GM18907 (cell line): ENCODE measurements at regions not wholly inside any gene's neighbourhood (a gene's known extent, or its start where the extent isn't known, plus 50 kb on each side); places are given as distances from the start of the nearest gene placed in this dataset.

Source experiments
- ATAC-seq: cut with Tn5 transposase; IDR thresholded peaks from one replicate; pipeline ENCODE4 v1.9.1; 2021; ENCODE audit warnings: mild to moderate bottlenecking, moderate library complexity; ENCODE audit not compliant: unreplicated experiment

DNA sequence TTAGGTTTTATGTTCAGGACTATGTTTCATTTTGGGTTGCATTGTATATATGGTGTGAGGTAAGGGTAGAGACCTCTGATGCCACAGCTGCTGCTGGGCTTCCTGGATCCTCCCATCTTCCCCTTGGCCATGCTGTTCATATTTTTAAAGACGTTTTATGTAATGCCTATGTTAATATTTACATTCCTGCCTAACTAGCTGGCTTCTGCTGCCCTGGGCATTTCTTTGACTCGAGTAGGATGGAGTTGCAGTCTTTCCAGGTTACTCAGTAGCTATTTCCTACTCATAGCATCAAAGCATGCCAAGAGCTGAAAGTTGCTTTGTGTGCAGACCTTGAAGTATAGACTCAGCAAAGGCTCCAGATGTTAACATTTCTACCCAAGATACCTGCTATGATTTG, 220.5 kb upstream of the CADM1 start:
- ATAC-seq, result no peak

- no peak for ATAC-seq
Observed at GRCh38 chr11:115722711-115723110, 218.5 kb upstream of the CADM1 start.

GRCh38 chr11:115721296-115721995, 217.2 kb upstream of the CADM1 start:
- no peak for ATAC-seq

- ATAC-seq, result no peak
Observed at GRCh38 chr11:115720602-115721245, 216.5 kb upstream of the CADM1 start.

DNA sequence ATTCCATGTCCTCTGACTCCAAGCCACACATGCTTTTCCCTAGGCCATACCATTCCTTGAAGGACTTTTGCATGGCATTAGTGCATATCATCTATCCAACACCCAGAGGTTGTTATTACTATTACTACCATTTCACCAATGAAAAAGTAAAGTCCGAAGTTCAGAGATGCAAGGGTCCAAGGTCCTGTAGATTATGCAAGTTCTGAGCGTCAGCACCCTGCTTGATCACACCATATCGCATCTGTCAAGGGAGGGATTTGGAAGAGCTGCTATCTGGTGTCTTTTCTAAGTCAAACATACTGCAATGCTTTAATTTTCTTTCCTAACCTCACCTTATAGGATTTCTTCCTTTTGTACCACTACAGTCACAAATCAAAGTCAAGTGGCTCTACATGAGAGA, 214.7 kb upstream of the CADM1 start:
- ATAC-seq, result no peak

DNA sequence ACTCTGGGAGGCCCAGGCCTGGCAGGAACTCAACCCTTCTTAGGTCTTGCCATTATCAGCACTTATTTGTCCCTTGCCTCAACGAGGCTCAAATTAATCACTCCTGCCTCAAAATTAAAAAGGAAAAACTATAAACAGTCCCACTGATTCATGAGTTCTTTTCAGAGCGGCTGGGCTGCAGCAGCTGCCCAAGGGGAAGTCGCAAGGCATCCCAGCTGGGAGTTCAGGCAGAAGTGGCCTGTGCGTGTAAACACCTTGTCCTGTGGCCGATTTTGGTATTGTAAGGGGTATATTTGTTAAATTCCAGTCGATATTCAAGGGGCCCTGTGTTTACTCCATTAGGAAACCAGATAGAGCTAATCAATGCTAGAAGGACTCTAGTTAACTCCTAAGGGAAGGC, 213.9 kb upstream of the CADM1 start:
- no peak for ATAC-seq

- ATAC-seq, result no peak
Observed at GRCh38 chr11:115716601-115717529, 212.7 kb upstream of the CADM1 start.

- ATAC-seq, result no peak
Observed at GRCh38 chr11:115716080-115716479, 211.9 kb upstream of the CADM1 start.

DNA sequence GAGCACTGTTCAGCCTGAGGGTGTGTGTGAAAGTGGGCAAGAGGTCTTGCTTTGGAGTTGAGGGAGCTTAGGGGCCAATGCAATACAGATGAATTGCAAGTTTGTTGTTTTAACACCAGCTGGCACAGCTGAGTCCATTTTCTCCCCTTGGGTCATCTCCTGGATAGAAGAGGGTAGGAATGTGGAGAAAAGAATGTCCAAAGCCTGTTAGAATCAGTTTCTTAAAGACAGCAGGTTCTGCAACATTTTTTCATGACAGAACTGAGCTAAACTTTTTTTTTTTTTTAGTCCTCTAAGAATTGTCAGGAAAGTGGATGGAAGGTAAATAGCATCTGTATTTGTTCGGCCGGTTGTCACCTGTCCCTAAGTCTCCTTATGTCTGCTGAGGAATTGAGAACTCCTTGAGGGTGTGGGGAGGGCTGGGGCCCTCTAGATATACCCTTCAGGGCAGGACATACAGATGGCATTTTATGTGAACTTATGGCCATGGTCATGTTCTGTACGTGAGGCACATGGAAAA, 211.1 kb upstream of the CADM1 start:
- no peak for ATAC-seq

DNA sequence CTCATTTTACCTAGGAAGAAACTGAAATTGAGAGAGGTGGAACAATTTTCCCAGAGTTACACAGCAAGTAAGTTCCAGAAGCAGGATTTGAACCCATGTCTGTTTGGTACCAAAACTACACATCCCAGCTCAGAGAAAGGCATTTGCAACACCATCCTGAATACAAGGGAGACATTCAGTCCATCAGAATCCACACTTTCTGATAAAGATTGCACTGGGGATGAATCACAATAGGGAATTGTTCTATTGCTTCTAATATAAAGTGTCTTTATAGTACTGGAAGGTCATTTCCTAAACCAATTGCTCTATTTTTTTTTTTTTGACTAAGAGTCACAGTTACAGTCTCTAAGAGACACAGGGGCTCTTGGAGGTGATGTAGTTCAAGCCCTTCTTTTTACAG, 208.1 kb upstream of the CADM1 start:
- ATAC-seq, result no peak

- ATAC-seq, result no peak
Observed at GRCh38 chr11:115710980-115711379, 206.8 kb upstream of the CADM1 start.

GRCh38 chr11:115710426-115710825, 206.2 kb upstream of the CADM1 start:
- ATAC-seq, result no peak

- no peak for ATAC-seq
Observed at GRCh38 chr11:115709297-115709696, 205.1 kb upstream of the CADM1 start.

GRCh38 chr11:115707180-115707905, 203.1 kb upstream of the CADM1 start:
- ATAC-seq, result no peak

GRCh38 chr11:115706626-115707135, 202.5 kb upstream of the CADM1 start:
- no peak for ATAC-seq

- ATAC-seq, result no peak
Observed at GRCh38 chr11:115705200-115705599, 201.0 kb upstream of the CADM1 start.

GRCh38 chr11:115700981-115701875, 197.0 kb upstream of the CADM1 start:
- no peak for ATAC-seq

DNA sequence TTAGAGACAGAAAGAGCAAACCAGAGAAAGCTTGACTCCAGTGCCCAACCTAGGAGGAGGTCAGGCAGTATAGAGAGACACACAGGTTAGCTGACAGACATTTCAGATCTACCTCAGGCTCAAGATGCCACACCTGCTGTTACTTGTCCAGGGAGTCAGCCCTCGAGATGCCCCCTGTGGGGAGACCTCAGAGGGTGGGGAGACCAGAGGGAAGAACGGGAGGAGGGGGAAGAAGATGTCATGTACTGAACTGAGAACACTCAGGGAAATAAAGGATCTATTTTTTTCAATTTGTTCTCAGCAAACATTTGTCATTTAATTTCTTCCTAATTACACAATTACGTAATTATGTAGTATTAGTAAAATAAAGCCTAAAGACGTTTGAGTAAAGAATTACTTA, 196.3 kb upstream of the CADM1 start:
- no peak for ATAC-seq

GRCh38 chr11:115699733-115700132, 195.5 kb upstream of the CADM1 start:
- no peak for ATAC-seq

DNA sequence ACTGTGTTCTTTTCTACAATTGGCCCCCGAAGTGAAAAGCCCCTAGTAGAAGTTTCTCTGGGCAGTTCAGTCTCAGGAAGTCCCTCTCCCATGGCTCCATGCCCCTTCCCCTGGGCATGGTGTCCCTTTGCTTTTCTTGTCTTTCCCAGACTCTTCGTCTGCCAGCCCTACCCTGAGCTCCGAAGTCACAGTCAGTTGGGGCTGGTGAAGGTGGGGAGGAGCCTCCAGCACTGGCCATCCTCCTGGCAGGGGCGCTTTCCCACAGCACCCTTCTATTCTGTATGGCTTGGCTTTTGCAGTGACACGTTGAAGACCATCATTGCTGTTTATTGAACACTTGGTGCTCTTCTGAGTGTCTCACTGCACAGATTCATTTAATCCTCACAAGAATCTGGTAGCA, 195.1 kb upstream of the CADM1 start:
- no peak for ATAC-seq
